ENCODE measurements at regions not wholly inside any gene's neighbourhood (a gene's known extent, or its start where the extent isn't known, plus 50 kb on each side); places are given as distances from the start of the nearest gene placed in this dataset.
"Not testable (repeated sequence)": the region's sequence is repeated elsewhere in the genome, so short reads cannot be mapped to it uniquely, and the experiment has no call there.

DNA sequence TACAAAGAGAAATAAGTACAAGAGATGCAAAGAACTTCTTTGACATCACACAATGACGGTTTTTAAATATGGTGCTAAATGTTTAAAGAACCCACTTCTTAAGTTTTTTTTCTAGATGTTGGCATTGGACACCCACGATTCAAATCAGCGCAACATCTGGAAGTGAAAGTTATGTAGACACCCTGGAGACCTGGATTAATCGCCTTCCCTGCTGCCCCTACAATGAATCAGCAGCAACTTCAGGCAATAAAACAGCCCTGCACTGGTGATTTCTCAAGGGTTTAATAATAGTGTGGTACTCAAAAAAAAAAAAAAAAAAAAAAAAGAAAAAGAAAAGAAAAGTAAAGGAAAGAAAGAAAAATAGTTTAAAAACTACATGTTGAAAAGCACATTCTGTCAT lies 248.3 kb downstream of the NUF2 start:
- TF ChIP-seq FOXP2 (optimal IDR thresholded peaks at IDR 0.05; ENCODE audit: control extremely low read depth, extremely low read length, insufficient read depth), result no peak
- TF ChIP-seq POLR2AphosphoS5 (IDR thresholded peaks at IDR 0.05; ENCODE audit: borderline replicate concordance, low read depth, low read length), result no peak
- no peak for TF ChIP-seq EZH2 (IDR thresholded peaks at IDR 0.05)
- Histone ChIP-seq H3K36me3 (ENCODE audit: insufficient read depth, low read length) (no peaks in the 10 kb centered on the region), H3K9ac (ENCODE audit: insufficient read length) (peak overlapping the region; percentile 59), H3K9me3 (ENCODE audit: low read depth, low read length) (no peaks in the 10 kb centered on the region), H3K4me3 (peak overlapping the region; percentile 72), H3K27ac (peak overlapping the region; percentile 90)
- no peak for DNase-seq (ENCODE audit: low read depth, low spot score)

- TF ChIP-seq FOXP2 (optimal IDR thresholded peaks at IDR 0.05; ENCODE audit: control extremely low read depth, extremely low read length, insufficient read depth), result no peak
- TF ChIP-seq POLR2AphosphoS5 (IDR thresholded peaks at IDR 0.05; ENCODE audit: borderline replicate concordance, low read depth, low read length), result no peak
- no peak for TF ChIP-seq EZH2 (IDR thresholded peaks at IDR 0.05)
- Histone ChIP-seq H3K36me3 (ENCODE audit: insufficient read depth, low read length) (no peaks in the 10 kb centered on the region), H3K9ac (ENCODE audit: insufficient read length) (no peak overlapping the region), H3K27ac (no peak overlapping the region), H3K4me3 (no peak overlapping the region), H3K9me3 (ENCODE audit: low read depth, low read length) (no peaks in the 10 kb centered on the region)
- DNase-seq (ENCODE audit: low read depth, low spot score), result no peak
Measured at GRCh38 chr1:163571950-163572349, 250.2 kb downstream of the NUF2 start.

- H3K27ac ChIP-seq, result no peak overlapping the region
- DNase-seq (ENCODE audit: low read depth, low spot score), result no peak
- H3K36me3 ChIP-seq (ENCODE audit: insufficient read depth, low read length), result no peaks in the 10 kb centered on the region
- no peak overlapping the region for H3K9ac ChIP-seq (ENCODE audit: insufficient read length)
- no peaks in the 10 kb centered on the region for H3K9me3 ChIP-seq (ENCODE audit: low read depth, low read length)
- TF ChIP-seq POLR2AphosphoS5 (IDR thresholded peaks at IDR 0.05; ENCODE audit: borderline replicate concordance, low read depth, low read length), result no peak
- TF ChIP-seq EZH2 (IDR thresholded peaks at IDR 0.05), result no peak
- TF ChIP-seq FOXP2 (optimal IDR thresholded peaks at IDR 0.05; ENCODE audit: control extremely low read depth, extremely low read length, insufficient read depth), result no peak
- H3K4me3 ChIP-seq, result no peak overlapping the region
Measured at GRCh38 chr1:163574119-163574518, 252.4 kb downstream of the NUF2 start.

GRCh38 chr1:163580926-163581325 lies 259.2 kb downstream of the NUF2 start:
- no peak for DNase-seq (ENCODE audit: low read depth, low spot score)

GRCh38 chr1:163583661-163584181 lies 262.0 kb downstream of the NUF2 start:
- DNase-seq (ENCODE audit: low read depth, low spot score), result no peak
- Histone ChIP-seq H3K36me3 (ENCODE audit: insufficient read depth, low read length) (no peaks in the 10 kb centered on the region), H3K9me3 (ENCODE audit: low read depth, low read length) (no peaks in the 10 kb centered on the region), H3K4me3 (peak overlapping the region; percentile 16; the same call in 1 of the 2 replicates), H3K9ac (ENCODE audit: insufficient read length) (peak overlapping the region; percentile 9), H3K27ac (peak overlapping the region; percentile 99)
- TF ChIP-seq FOXP2 (optimal IDR thresholded peaks at IDR 0.05; ENCODE audit: control extremely low read depth, extremely low read length, insufficient read depth) (no peak), POLR2AphosphoS5 (IDR thresholded peaks at IDR 0.05; ENCODE audit: borderline replicate concordance, low read depth, low read length) (no peak), EZH2 (IDR thresholded peaks at IDR 0.05) (no peak)

More at GRCh38 chr1:163580926-163581325, 259.2 kb downstream of the NUF2 start:
- TF ChIP-seq POLR2AphosphoS5 (IDR thresholded peaks at IDR 0.05; ENCODE audit: borderline replicate concordance, low read depth, low read length) (no peak), EZH2 (IDR thresholded peaks at IDR 0.05) (no peak), FOXP2 (optimal IDR thresholded peaks at IDR 0.05; ENCODE audit: control extremely low read depth, extremely low read length, insufficient read depth) (no peak)
- Histone ChIP-seq H3K9me3 (ENCODE audit: low read depth, low read length) (no peaks in the 10 kb centered on the region), H3K9ac (ENCODE audit: insufficient read length) (no peak overlapping the region), H3K36me3 (ENCODE audit: insufficient read depth, low read length) (no peaks in the 10 kb centered on the region), H3K4me3 (no peak overlapping the region), H3K27ac (peak overlapping the region; percentile 55)

DNA sequence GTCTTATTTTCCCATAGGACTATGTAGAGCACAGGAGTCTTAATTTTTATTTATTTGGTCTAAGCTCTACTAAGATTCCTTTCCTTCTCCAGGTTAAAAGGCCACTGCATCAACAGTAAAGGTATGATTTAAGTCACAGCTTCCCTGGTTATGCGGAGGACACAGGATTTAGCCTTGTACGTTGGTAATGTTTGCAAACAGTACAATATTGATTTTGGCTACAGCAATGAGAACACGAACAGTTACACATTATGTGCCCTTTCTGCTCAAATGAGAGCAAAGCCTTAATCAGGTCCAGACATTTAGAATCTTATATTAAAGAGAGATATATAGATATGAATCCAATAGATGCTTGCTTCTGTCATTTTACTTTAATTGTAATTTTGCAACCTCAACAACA lies 264.0 kb downstream of the NUF2 start:
- Histone ChIP-seq H3K9me3 (ENCODE audit: low read depth, low read length) (no peaks in the 10 kb centered on the region), H3K9ac (ENCODE audit: insufficient read length) (peak overlapping the region; percentile 61), H3K4me3 (peak overlapping the region; percentile 12; the same call in 1 of the 2 replicates), H3K36me3 (ENCODE audit: insufficient read depth, low read length) (no peaks in the 10 kb centered on the region), H3K27ac (peak overlapping the region; percentile 99)
- TF ChIP-seq POLR2AphosphoS5 (IDR thresholded peaks at IDR 0.05; ENCODE audit: borderline replicate concordance, low read depth, low read length), result no peak
- TF ChIP-seq EZH2 (IDR thresholded peaks at IDR 0.05), result no peak
- no peak for TF ChIP-seq FOXP2 (optimal IDR thresholded peaks at IDR 0.05; ENCODE audit: control extremely low read depth, extremely low read length, insufficient read depth)
- DNase-seq (ENCODE audit: low read depth, low spot score), result no peak

- Histone ChIP-seq H3K9ac (ENCODE audit: insufficient read length) (peak overlapping the region; percentile 82), H3K36me3 (ENCODE audit: insufficient read depth, low read length) (no peaks in the 10 kb centered on the region), H3K27ac (peak overlapping the region; percentile 99), H3K4me3 (peak overlapping the region; percentile 55; the same call in 1 of the 2 replicates), H3K9me3 (ENCODE audit: low read depth, low read length) (no peaks in the 10 kb centered on the region)
- no peak for DNase-seq (ENCODE audit: low read depth, low spot score)
- TF ChIP-seq EZH2 (IDR thresholded peaks at IDR 0.05) (no peak), FOXP2 (optimal IDR thresholded peaks at IDR 0.05; ENCODE audit: control extremely low read depth, extremely low read length, insufficient read depth) (no peak), POLR2AphosphoS5 (IDR thresholded peaks at IDR 0.05; ENCODE audit: borderline replicate concordance, low read depth, low read length) (no peak)
Measured at GRCh38 chr1:163588796-163589195, 267.0 kb downstream of the NUF2 start.

DNA sequence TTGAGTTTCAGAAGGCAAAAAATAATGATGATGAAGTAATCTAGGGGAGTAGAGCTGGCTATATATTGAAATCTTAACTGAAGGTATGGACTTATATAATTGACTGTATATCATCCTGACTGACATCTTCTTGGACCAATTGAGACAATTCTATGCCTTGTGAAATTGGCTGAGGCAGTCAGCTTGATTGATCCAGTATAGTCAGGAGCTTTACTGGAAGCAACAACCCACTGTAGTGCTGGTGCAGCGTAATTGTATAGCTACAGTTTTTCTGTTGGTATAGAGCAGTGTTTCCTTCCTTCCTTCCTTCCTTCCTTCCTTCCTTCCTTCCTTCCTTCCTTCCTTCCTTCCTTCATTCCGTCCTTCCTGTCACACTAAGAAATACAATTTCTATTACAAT lies 268.0 kb downstream of the NUF2 start:
- Histone ChIP-seq H3K36me3 (ENCODE audit: insufficient read depth, low read length) (no peaks in the 10 kb centered on the region), H3K27ac (peak overlapping the region; percentile 99), H3K9ac (ENCODE audit: insufficient read length) (peak overlapping the region; percentile 82), H3K4me3 (peak overlapping the region; percentile 55), H3K9me3 (ENCODE audit: low read depth, low read length) (no peaks in the 10 kb centered on the region)
- peak; percentile 62 for TF ChIP-seq FOXP2 (optimal IDR thresholded peaks at IDR 0.05; ENCODE audit: control extremely low read depth, extremely low read length, insufficient read depth)
- TF ChIP-seq POLR2AphosphoS5 (IDR thresholded peaks at IDR 0.05; ENCODE audit: borderline replicate concordance, low read depth, low read length), result peak; percentile 78; the same call in 1 of the 2 replicates
- TF ChIP-seq EZH2 (IDR thresholded peaks at IDR 0.05), result no peak
- peak; percentile 99 for DNase-seq (ENCODE audit: low read depth, low spot score)

DNA sequence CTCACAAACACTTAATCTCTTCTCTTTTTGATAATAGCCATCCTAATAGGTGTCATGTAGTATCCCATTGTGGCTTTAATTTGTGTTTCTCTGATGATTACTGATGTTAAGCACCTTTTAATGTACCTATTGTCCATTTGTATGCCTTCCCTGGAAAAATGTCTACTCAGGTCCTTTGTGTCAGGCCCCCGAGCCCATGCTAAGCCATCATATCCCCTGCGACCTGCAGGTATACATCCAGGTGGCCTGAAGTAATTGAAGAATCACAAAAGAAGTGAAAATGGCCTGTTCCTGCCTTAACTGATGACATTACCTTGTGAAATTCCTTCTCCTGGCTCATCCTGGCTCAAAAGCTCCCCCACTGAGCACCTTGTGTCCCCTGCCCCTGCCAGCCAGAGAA lies 269.4 kb downstream of the NUF2 start:
- Histone ChIP-seq H3K9ac (ENCODE audit: insufficient read length) (peak overlapping the region; percentile 47), H3K27ac (peak overlapping the region; percentile 99)
- H3K36me3 ChIP-seq (ENCODE audit: insufficient read depth, low read length); H3K4me3 ChIP-seq; DNase-seq (ENCODE audit: low read depth, low spot score); H3K9me3 ChIP-seq (ENCODE audit: low read depth, low read length): not testable (repeated sequence)

- H3K36me3 ChIP-seq (ENCODE audit: insufficient read depth, low read length); H3K9ac ChIP-seq (ENCODE audit: insufficient read length); H3K9me3 ChIP-seq (ENCODE audit: low read depth, low read length); H3K27ac ChIP-seq; H3K4me3 ChIP-seq; DNase-seq (ENCODE audit: low read depth, low spot score): not testable (repeated sequence)
Measured at GRCh38 chr1:163592623-163593022, 270.9 kb downstream of the NUF2 start.

- H3K4me3 ChIP-seq; H3K9ac ChIP-seq (ENCODE audit: insufficient read length); H3K36me3 ChIP-seq (ENCODE audit: insufficient read depth, low read length); H3K27ac ChIP-seq; DNase-seq (ENCODE audit: low read depth, low spot score); H3K9me3 ChIP-seq (ENCODE audit: low read depth, low read length): not testable (repeated sequence)
Measured at GRCh38 chr1:163596106-163596505, 274.4 kb downstream of the NUF2 start.
